GM12891 (cell line): ENCODE measurements at regions not wholly inside any gene's neighbourhood (a gene's known extent, or its start where the extent isn't known, plus 50 kb on each side); places are given as distances from the start of the nearest gene placed in this dataset.

ENCODE experiments used
- PAX5 ChIP-seq: IDR thresholded peaks from 2 replicates; pipeline ENCODE4 v1.6.1; 2011; ENCODE audit warnings: low read length, moderate library complexity, mild to moderate bottlenecking; ENCODE audit not compliant: insufficient read depth, severe bottlenecking
- POLR2A ChIP-seq: IDR thresholded peaks from 2 replicates; pipeline ENCODE4 v1.6.1; 2011; ENCODE audit warnings: low read depth, low read length, control low read depth

DNA sequence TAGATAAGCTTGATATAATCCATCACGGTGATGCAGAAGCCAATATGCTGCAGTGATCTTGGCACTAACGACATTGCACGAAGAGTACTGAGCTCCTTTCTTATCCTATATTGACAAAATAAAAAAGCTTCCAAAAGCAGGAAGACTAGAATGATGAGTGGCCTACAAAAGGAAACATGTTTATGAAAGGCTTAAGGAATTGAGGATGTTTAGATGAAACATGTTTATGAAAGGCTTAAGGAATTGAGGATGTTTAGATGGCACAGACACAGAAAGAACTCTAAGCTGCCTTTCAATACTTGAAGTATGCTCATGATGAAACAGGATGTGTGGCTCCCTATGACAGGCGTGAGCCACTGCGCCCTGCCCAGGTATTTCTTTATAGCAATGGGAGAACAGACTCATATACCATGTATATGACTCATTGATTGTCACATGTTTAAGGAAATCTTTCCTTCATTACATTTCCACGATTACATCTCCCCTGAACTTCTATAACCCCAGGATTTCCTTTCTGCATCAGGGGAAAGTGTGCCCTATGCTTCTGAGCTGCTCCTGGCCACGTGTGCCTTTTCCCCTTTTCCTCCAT lies 690.8 kb upstream of the ARGLU1 start:
- TF ChIP-seq PAX5 = no peak
- TF ChIP-seq POLR2A = no peak
